SK-N-SH (cell line): ENCODE measurements at regions not wholly inside any gene's neighbourhood (a gene's known extent, or its start where the extent isn't known, plus 50 kb on each side); places are given as distances from the start of the nearest gene placed in this dataset.

Source experiments
- CTCF ChIA-PET: fragments of 300-600, 350-600 bp; formaldehyde crosslinking; extraction: SDS; loops from one replicate; lab custom pipeline; 2021; lab: Yijun Ruan, JAX
- POLR2A ChIA-PET: fragments of 350-600 bp; sonication (Branson Sonifier 250); formaldehyde crosslinking; extraction: SDS; loops from one replicate; lab custom pipeline; 2020; ENCODE audit warnings: antibody characterized with exemption, inconsistent platforms; lab: Yijun Ruan, JAX
- DNase-seq: peaks from one replicate; pipeline ENCODE4 v3.0.0; 2012
- H2AFZ ChIP-seq: fragments of 200-600 bp; sonication (generic); 2 replicates; pipeline ENCODE4 v1.8.1; 2016; ENCODE audit warnings: antibody characterized with exemption, mild to moderate bottlenecking, low read depth
- H3F3A ChIP-seq: fragments of 200-600 bp; sonication (generic); replicated peaks from 2 replicates; pipeline ENCODE3; 2016; ENCODE audit warnings: antibody characterized with exemption, mild to moderate bottlenecking; ENCODE audit not compliant: insufficient read depth
- H3K27ac ChIP-seq, 2 experiments: fragments of 200-500 bp in 1 of 2; fragments of 200-600 bp in 1 of 2; sonication (Bioruptor generic) in 1 of 2; sonication (generic), shearing (Covaris generic) in 1 of 2; 2 replicates each; pipeline versions ENCODE4 v1.5.1 to v1.6.1; 2014 to 2016; ENCODE audit warnings: low read depth in 2 of 2, inconsistent platforms in 1 of 2, low read length in 1 of 2, mild to moderate bottlenecking in 1 of 2, mixed read lengths in 1 of 2
- H3K27me3 ChIP-seq: fragments of 200-600 bp; sonication (generic), shearing (Covaris generic); 2 replicates; pipeline ENCODE4 v1.6.1; 2016; ENCODE audit warnings: mixed run types; ENCODE audit not compliant: insufficient read depth
- H3K36me3 ChIP-seq, 2 experiments: fragments of 200-500 bp in 1 of 2; fragments of 200-600 bp in 1 of 2; sonication (Bioruptor generic) in 1 of 2; sonication (generic) in 1 of 2; replicated peaks in 1 of 2; 2 replicates each; pipeline versions ENCODE3 to v1.5.1; 2014 to 2016; ENCODE audit warnings: low read length in 1 of 2, mild to moderate bottlenecking in 1 of 2; ENCODE audit not compliant: insufficient read depth in 2 of 2, control insufficient read depth in 1 of 2
- H3K4me1 ChIP-seq, 2 experiments: fragments of 200-500 bp in 1 of 2; fragments of 200-600 bp in 1 of 2; sonication (Bioruptor generic) in 1 of 2; sonication (generic), shearing (Covaris generic) in 1 of 2; 2 replicates each; pipeline versions ENCODE4 v1.5.1 to v1.6.1; 2014 to 2016; ENCODE audit warnings: low read depth in 1 of 2, low read length in 1 of 2, mixed run types in 1 of 2; ENCODE audit not compliant: insufficient read depth in 2 of 2, control insufficient read depth in 1 of 2
- H3K4me2 ChIP-seq: fragments of 200-600 bp; sonication (generic), shearing (Covaris generic); 2 replicates; pipeline ENCODE4 v1.6.1; 2017; ENCODE audit warnings: mixed run types
- H3K4me3 ChIP-seq, 2 experiments: fragments of 200-500 bp in 1 of 2; fragments of 200-600 bp in 1 of 2; sonication (Bioruptor generic) in 1 of 2; sonication (generic), shearing (Covaris generic) in 1 of 2; 2 replicates each; pipeline versions ENCODE4 v1.5.1 to v1.8.1; 2014 to 2016; ENCODE audit warnings: low read depth in 2 of 2, inconsistent platforms in 1 of 2, low read length in 1 of 2, mild to moderate bottlenecking in 1 of 2, mixed read lengths in 1 of 2, moderate library complexity in 1 of 2
- H3K79me2 ChIP-seq: fragments of 200-600 bp; sonication (generic); 2 replicates; pipeline ENCODE4 v1.8.1; 2017; ENCODE audit warnings: mild to moderate bottlenecking; ENCODE audit not compliant: insufficient read depth
- H3K9ac ChIP-seq: fragments of 200-600 bp; sonication (generic); 2 replicates; pipeline ENCODE4 v1.6.1; 2017; ENCODE audit warnings: mixed run types
- H3K9me2 ChIP-seq: fragments of 200-600 bp; sonication (generic); 2 replicates; pipeline ENCODE4 v1.6.1; 2017; ENCODE audit warnings: mixed run types
- H3K9me3 ChIP-seq: fragments of 200-600 bp; sonication (generic); 2 replicates; pipeline ENCODE4 v1.6.1; 2017; ENCODE audit warnings: mixed run types, mild to moderate bottlenecking, moderate library complexity
- H4K20me1 ChIP-seq: fragments of 200-600 bp; sonication (generic); 2 replicates; pipeline ENCODE4 v1.6.1; 2017; ENCODE audit warnings: mild to moderate bottlenecking, mixed run types; ENCODE audit not compliant: insufficient read depth
- EP300 ChIP-seq, 2 experiments: IDR thresholded peaks; 2 replicates each; pipeline versions ENCODE4 v1.4.0 to v1.6.1; 2012; ENCODE audit warnings: borderline replicate concordance in 1 of 2, low read depth in 1 of 2, low read length in 1 of 2
- FOSL2 ChIP-seq: IDR thresholded peaks from 2 replicates; pipeline ENCODE4 v1.4.0; 2012; ENCODE audit warnings: low read depth, mild to moderate bottlenecking, moderate library complexity, borderline replicate concordance
- FOXM1 ChIP-seq: IDR thresholded peaks from 2 replicates; pipeline ENCODE4 v1.4.0; 2012; ENCODE audit warnings: low read depth, mild to moderate bottlenecking
- GABPA ChIP-seq: IDR thresholded peaks from 2 replicates; pipeline ENCODE4 v1.4.0; 2012; ENCODE audit warnings: low read depth, mild to moderate bottlenecking
- GATA2 ChIP-seq: sonication (generic); formaldehyde crosslinking; IDR thresholded peaks from 2 replicates; pipeline ENCODE4 v1.5.0; 2020; ENCODE audit warnings: mild to moderate bottlenecking, missing genetic modification reagents
- JUND ChIP-seq: IDR thresholded peaks from 2 replicates; pipeline ENCODE4 v1.4.0; 2012
- MEF2A ChIP-seq: IDR thresholded peaks from 2 replicates; pipeline ENCODE4 v1.4.0; 2012; ENCODE audit warnings: low read depth, borderline replicate concordance
- NRF1 ChIP-seq: IDR thresholded peaks from 2 replicates; pipeline ENCODE4 v1.6.1; 2012; ENCODE audit warnings: low read depth, mild to moderate bottlenecking, low read length
- POLR2AphosphoS5 ChIP-seq: IDR thresholded peaks from 2 replicates; pipeline ENCODE4 v1.6.1; 2012; ENCODE audit warnings: low read depth, low read length
- RAD21 ChIP-seq: IDR thresholded peaks from 2 replicates; pipeline ENCODE4 v1.6.1; 2012; ENCODE audit warnings: mild to moderate bottlenecking, low read length
- TCF12 ChIP-seq: IDR thresholded peaks from 2 replicates; pipeline ENCODE4 v1.4.0; 2012
- TEAD4 ChIP-seq: IDR thresholded peaks from 2 replicates; pipeline ENCODE4 v1.4.0; 2012; ENCODE audit warnings: mild to moderate bottlenecking, borderline replicate concordance; ENCODE audit not compliant: insufficient read depth
- YY1 ChIP-seq: IDR thresholded peaks from 2 replicates; pipeline ENCODE4 v1.4.0; 2012; ENCODE audit warnings: low read depth, mild to moderate bottlenecking
- WGBS: methylation state at CpG from one replicate; pipeline ENCODE4 v1.1.6; 2017; ENCODE audit warnings: low lambda C conversion rate; 5-methylcytosine and 5-hydroxymethylcytosine counted together
- TF ChIP-seq, protein P1 (sequence below): fragments of 200-600 bp; sonication (generic); IDR thresholded peaks from 2 replicates; pipeline ENCODE4 v1.6.1; 2017; ENCODE audit warnings: antibody characterized with exemption, mild to moderate bottlenecking, moderate library complexity
- TF ChIP-seq, protein P2 (sequence below): fragments of 150-350 bp; IDR thresholded peaks from 2 replicates; pipeline ENCODE4 v1.6.1; 2016; ENCODE audit warnings: mild to moderate bottlenecking, low read depth, low read length

DNA sequence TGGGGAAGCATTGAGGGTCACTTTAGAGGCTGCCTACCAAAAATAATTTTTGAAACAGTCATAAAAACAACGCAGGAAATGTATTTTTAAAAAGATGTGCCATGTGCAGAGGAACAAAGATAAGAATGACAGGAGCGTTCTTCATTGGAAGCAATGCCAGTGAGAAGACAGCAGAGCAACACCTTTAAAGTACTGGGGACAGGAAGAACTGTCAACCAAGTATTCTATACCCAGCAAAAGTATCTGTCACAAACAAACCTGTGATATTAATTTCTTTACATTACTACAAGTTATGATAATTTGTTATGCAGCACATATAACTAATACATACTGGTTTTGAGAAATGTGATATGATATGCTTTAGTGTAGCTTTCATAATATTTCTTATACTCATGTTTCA is 675.6 kb downstream of the IRX1 start:
- no peak overlapping the region for H2AFZ ChIP-seq
- H3K4me1 ChIP-seq, result no peaks in the 10 kb centered on the region
- no peaks in the 10 kb centered on the region for H3K36me3 ChIP-seq
- no peaks in the 10 kb centered on the region for H3K9me2 ChIP-seq
- WGBS, result 4% methylated on average over 2 of the region's 2 CpGs
- no peaks in the 10 kb centered on the region for H3K79me2 ChIP-seq
- no peak overlapping the region for H3K4me3 ChIP-seq
- H4K20me1 ChIP-seq, result no peaks in the 10 kb centered on the region
- H3K27me3 ChIP-seq, result no peaks in the 10 kb centered on the region
- CTCF ChIA-PET, result no interaction called here
- DNase-seq, result no peak
- no peak overlapping the region for H3K4me2 ChIP-seq
- POLR2A ChIA-PET, result no interaction called here
- TF ChIP-seq JUND, result no peak
- TF ChIP-seq, all 33 proteins: peak for 0
- no peaks in the 10 kb centered on the region for H3K9me3 ChIP-seq
- H3K27ac ChIP-seq, result no peak overlapping the region
- no peaks in the 10 kb centered on the region for H3F3A ChIP-seq
- no peak overlapping the region for H3K9ac ChIP-seq

DNA sequence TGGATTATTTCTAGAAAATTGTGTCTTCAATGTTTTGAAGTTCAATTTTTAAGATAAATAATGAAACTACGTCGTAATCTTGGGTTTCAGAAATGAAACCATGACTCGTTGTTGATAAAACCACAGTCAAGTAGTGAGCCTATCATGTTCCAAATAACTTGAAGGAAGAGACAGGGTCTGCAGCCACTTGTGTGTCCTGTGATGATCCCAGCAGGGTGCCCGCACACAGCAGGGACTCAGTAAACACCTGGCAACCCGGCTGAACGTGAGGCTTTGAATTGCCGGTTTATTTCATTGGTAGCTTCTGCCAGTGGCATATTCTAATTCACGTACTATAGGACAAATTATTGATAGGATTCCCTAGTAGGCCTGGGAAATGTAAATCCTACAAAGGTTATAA is 679.6 kb downstream of the IRX1 start:
- Histone ChIP-seq H4K20me1 (no peaks in the 10 kb centered on the region), H3K27me3 (no peaks in the 10 kb centered on the region), H3K4me1 (no peaks in the 10 kb centered on the region), H3K79me2 (no peaks in the 10 kb centered on the region), H3K9me2 (no peaks in the 10 kb centered on the region), H3K9me3 (no peaks in the 10 kb centered on the region), H3K27ac (no peak overlapping the region), H3K4me2 (no peak overlapping the region), H3K36me3 (no peaks in the 10 kb centered on the region), H3F3A (no peaks in the 10 kb centered on the region), H3K4me3 (no peak overlapping the region), H2AFZ (no peak overlapping the region), H3K9ac (no peak overlapping the region)
- TF ChIP-seq, protein P1, sequence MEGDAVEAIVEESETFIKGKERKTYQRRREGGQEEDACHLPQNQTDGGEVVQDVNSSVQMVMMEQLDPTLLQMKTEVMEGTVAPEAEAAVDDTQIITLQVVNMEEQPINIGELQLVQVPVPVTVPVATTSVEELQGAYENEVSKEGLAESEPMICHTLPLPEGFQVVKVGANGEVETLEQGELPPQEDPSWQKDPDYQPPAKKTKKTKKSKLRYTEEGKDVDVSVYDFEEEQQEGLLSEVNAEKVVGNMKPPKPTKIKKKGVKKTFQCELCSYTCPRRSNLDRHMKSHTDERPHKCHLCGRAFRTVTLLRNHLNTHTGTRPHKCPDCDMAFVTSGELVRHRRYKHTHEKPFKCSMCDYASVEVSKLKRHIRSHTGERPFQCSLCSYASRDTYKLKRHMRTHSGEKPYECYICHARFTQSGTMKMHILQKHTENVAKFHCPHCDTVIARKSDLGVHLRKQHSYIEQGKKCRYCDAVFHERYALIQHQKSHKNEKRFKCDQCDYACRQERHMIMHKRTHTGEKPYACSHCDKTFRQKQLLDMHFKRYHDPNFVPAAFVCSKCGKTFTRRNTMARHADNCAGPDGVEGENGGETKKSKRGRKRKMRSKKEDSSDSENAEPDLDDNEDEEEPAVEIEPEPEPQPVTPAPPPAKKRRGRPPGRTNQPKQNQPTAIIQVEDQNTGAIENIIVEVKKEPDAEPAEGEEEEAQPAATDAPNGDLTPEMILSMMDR, result no peak
- TF ChIP-seq EP300 (IDR thresholded peaks at IDR 0.05; ENCODE audit: borderline replicate concordance in 1 of 2, low read depth in 1 of 2, low read length in 1 of 2) (no peak), GABPA (no peak), JUND (no peak), TCF12 (no peak), MEF2A (no peak), YY1 (no peak), NRF1 (no peak), POLR2AphosphoS5 (no peak), FOXM1 (no peak), TEAD4 (no peak), FOSL2 (no peak), RAD21 (no peak), GATA2 (CRISPR knock-in tag) (no peak)
- TF ChIP-seq, protein P2, sequence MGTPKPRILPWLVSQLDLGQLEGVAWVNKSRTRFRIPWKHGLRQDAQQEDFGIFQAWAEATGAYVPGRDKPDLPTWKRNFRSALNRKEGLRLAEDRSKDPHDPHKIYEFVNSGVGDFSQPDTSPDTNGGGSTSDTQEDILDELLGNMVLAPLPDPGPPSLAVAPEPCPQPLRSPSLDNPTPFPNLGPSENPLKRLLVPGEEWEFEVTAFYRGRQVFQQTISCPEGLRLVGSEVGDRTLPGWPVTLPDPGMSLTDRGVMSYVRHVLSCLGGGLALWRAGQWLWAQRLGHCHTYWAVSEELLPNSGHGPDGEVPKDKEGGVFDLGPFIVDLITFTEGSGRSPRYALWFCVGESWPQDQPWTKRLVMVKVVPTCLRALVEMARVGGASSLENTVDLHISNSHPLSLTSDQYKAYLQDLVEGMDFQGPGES, result no peak
- ChIA-PET POLR2A (no interaction called here), CTCF (no interaction called here)
- 2% methylated on average over 8 of the region's 8 CpGs for WGBS
- DNase-seq, result no peak
